ENCODE measurements at regions not wholly inside any gene's neighbourhood (a gene's known extent, or its start where the extent isn't known, plus 50 kb on each side); places are given as distances from the start of the nearest gene placed in this dataset.

- no peak for DNase-seq
Observed at GRCh38 chr3:102238362-102238761, 196.5 kb upstream of the ZPLD1 start.

- DNase-seq, result no peak
Observed at GRCh38 chr3:102240720-102241119, 194.1 kb upstream of the ZPLD1 start.

- DNase-seq, result no peak
Observed at GRCh38 chr3:102248981-102249705, 185.7 kb upstream of the ZPLD1 start.

GRCh38 chr3:102255736-102256135, 179.1 kb upstream of the ZPLD1 start:
- DNase-seq, result no peak

- no peak for DNase-seq
Observed at GRCh38 chr3:102258666-102259227, 176.1 kb upstream of the ZPLD1 start.

GRCh38 chr3:102259663-102260062, 175.2 kb upstream of the ZPLD1 start:
- DNase-seq, result no peak

GRCh38 chr3:102265720-102266119, 169.1 kb upstream of the ZPLD1 start:
- DNase-seq, result no peak

GRCh38 chr3:102269406-102269805, 165.4 kb upstream of the ZPLD1 start:
- no peak for DNase-seq

GRCh38 chr3:102290241-102290640, 144.6 kb upstream of the ZPLD1 start:
- DNase-seq, result no peak

- DNase-seq, result no peak
Observed at GRCh38 chr3:102295756-102296155, 139.1 kb upstream of the ZPLD1 start.

- DNase-seq, result no peak
Observed at GRCh38 chr3:102297072-102297658, 137.7 kb upstream of the ZPLD1 start.

GRCh38 chr3:102299125-102299877, 135.5 kb upstream of the ZPLD1 start:
- no peak for DNase-seq

GRCh38 chr3:102301155-102301880, 133.5 kb upstream of the ZPLD1 start:
- DNase-seq, result no peak

- DNase-seq, result no peak
Observed at GRCh38 chr3:102302020-102302419, 132.8 kb upstream of the ZPLD1 start.

GRCh38 chr3:102304550-102304949, 130.3 kb upstream of the ZPLD1 start:
- peak; percentile 1 for DNase-seq

GRCh38 chr3:102307442-102307841, 127.4 kb upstream of the ZPLD1 start:
- no peak for DNase-seq

- peak; percentile 14 for DNase-seq
Observed at GRCh38 chr3:102329066-102329465, 105.7 kb upstream of the ZPLD1 start.

GRCh38 chr3:102329561-102329960, 105.3 kb upstream of the ZPLD1 start:
- no peak for DNase-seq

- DNase-seq, result no peak
Observed at GRCh38 chr3:102332205-102332604, 102.6 kb upstream of the ZPLD1 start.

- no peak for DNase-seq
Observed at GRCh38 chr3:102332934-102333333, 101.9 kb upstream of the ZPLD1 start.

GRCh38 chr3:102336130-102336529, 98.7 kb upstream of the ZPLD1 start:
- peak; percentile 6 for DNase-seq

- DNase-seq, result no peak
Observed at GRCh38 chr3:102339671-102340070, 95.1 kb upstream of the ZPLD1 start.

GRCh38 chr3:102346897-102347296, 87.9 kb upstream of the ZPLD1 start:
- DNase-seq, result no peak

Data from fibroblast of skin of scalp (primary cell).